Astrocyte (in vitro differentiated cells and primary cell): ENCODE measurements at regions not wholly inside any gene's neighbourhood (a gene's known extent, or its start where the extent isn't known, plus 50 kb on each side); places are given as distances from the start of the nearest gene placed in this dataset.

Experiments
- CTCF ChIP-seq: IDR thresholded peaks from 2 replicates; pipeline ENCODE4 v1.5.1; 2011; ENCODE audit warnings: low read depth, mild to moderate bottlenecking, inconsistent platforms, low read length, moderate library complexity; ENCODE audit not compliant: insufficient read depth
- EZH2 ChIP-seq: IDR thresholded peaks from 2 replicates; pipeline ENCODE4 v1.6.1; 2012; ENCODE audit warnings: mild to moderate bottlenecking, low read length, inconsistent platforms; ENCODE audit not compliant: insufficient read depth

GRCh38 chr13:104011505-104012241 is 945.5 kb upstream of the SLC10A2 start:
- TF ChIP-seq CTCF (no peak), EZH2 (no peak)
